ENCODE measurements at regions not wholly inside any gene's neighbourhood (a gene's known extent, or its start where the extent isn't known, plus 50 kb on each side); places are given as distances from the start of the nearest gene placed in this dataset.
A peak's percentile ranks its signal among the peaks of the same experiment; 100 is the strongest.

GRCh38 chr6:26224940-26225847, 138.0 kb downstream of the HFE start:
- no peak for TF ChIP-seq CTCF (IDR thresholded peaks at IDR 0.05; ENCODE audit: insufficient read depth, low read length)
- peak; percentile 90 for DNase-seq (ENCODE audit: low read depth)
- H3K4me3 ChIP-seq (ENCODE audit: low read depth, low read length), result peak overlapping the region; percentile 67

- TF ChIP-seq CTCF (IDR thresholded peaks at IDR 0.05; ENCODE audit: insufficient read depth, low read length), result no peak
- no peak overlapping the region for H3K4me3 ChIP-seq (ENCODE audit: low read depth, low read length)
- DNase-seq (ENCODE audit: low read depth), result no peak
These were observed 138.8 kb downstream of the HFE start for GRCh38 chr6:26225848-26226578.

GRCh38 chr6:26226579-26226967, 138.4 kb upstream of the BTN3A2 start:
- no peak overlapping the region for H3K4me3 ChIP-seq (ENCODE audit: low read depth, low read length)
- TF ChIP-seq CTCF (IDR thresholded peaks at IDR 0.05; ENCODE audit: insufficient read depth, low read length), result no peak

GRCh38 chr6:26230351-26230750, 134.6 kb upstream of the BTN3A2 start:
- no peak overlapping the region for H3K4me3 ChIP-seq (ENCODE audit: low read depth, low read length)
- no peak for TF ChIP-seq CTCF (IDR thresholded peaks at IDR 0.05; ENCODE audit: insufficient read depth, low read length)
- no peak for DNase-seq (ENCODE audit: low read depth)

More at GRCh38 chr6:26226579-26226967, 138.4 kb upstream of the BTN3A2 start:
- no peak for DNase-seq (ENCODE audit: low read depth)

- no peak overlapping the region for H3K4me3 ChIP-seq (ENCODE audit: low read depth, low read length)
- TF ChIP-seq CTCF (IDR thresholded peaks at IDR 0.05; ENCODE audit: insufficient read depth, low read length), result no peak
- DNase-seq (ENCODE audit: low read depth), result no peak
These were observed 133.9 kb upstream of the BTN3A2 start for GRCh38 chr6:26231006-26231587.

- no peak for TF ChIP-seq CTCF (IDR thresholded peaks at IDR 0.05; ENCODE audit: insufficient read depth, low read length)
- DNase-seq (ENCODE audit: low read depth), result peak; percentile 50
- no peak overlapping the region for H3K4me3 ChIP-seq (ENCODE audit: low read depth, low read length)
These were observed 132.6 kb upstream of the BTN3A2 start for GRCh38 chr6:26232306-26232939.
